ENCODE measurements at regions not wholly inside any gene's neighbourhood (a gene's known extent, or its start where the extent isn't known, plus 50 kb on each side); places are given as distances from the start of the nearest gene placed in this dataset.

DNA sequence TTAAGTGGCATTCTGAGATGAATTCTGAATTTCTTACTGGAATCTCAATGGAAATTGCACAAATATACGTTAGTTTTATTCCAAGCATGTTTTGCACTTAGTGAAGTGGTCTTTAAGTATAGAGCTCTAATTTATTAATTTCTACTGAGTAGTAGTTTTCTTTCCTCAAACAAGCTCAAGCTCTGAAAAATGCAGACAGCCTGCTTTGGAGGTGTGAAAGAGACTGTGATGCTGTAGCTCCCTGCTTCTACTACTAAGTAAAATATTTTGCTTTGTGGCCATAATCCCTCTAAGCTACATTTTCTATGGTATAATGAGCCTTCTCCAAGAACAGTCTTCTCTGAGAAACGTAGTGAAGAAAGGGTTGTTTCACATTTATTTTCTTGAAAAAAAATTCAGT lies 243.5 kb upstream of the HS3ST5 start:
- TF ChIP-seq ETS1 (IDR thresholded peaks at IDR 0.05) (no peak), EZH2 (IDR thresholded peaks at IDR 0.05; ENCODE audit: low read depth, unreplicated experiment) (no peak), POLR2AphosphoS5 (IDR thresholded peaks at IDR 0.05; ENCODE audit: low read depth) (no peak), NANOG (IDR thresholded peaks at IDR 0.05; ENCODE audit: borderline replicate concordance) (no peak), CREB1 (CRISPR knock-in tag; IDR thresholded peaks at IDR 0.05; ENCODE audit: low read depth) (no peak), JUNB (IDR thresholded peaks at IDR 0.05; ENCODE audit: unreplicated experiment) (no peak), EZH2phosphoT487 (IDR thresholded peaks at IDR 0.05; ENCODE audit: unreplicated experiment) (no peak), ZNF114 (CRISPR knock-in tag; IDR thresholded peaks at IDR 0.05) (no peak), ZNF331 (CRISPR knock-in tag; IDR thresholded peaks at IDR 0.05; ENCODE audit: low read depth) (no peak), STAT1 (IDR thresholded peaks at IDR 0.05; ENCODE audit: unreplicated experiment) (no peak), ZNF462 (CRISPR knock-in tag; IDR thresholded peaks at IDR 0.05) (no peak)
- TF ChIP-seq, protein P1, sequence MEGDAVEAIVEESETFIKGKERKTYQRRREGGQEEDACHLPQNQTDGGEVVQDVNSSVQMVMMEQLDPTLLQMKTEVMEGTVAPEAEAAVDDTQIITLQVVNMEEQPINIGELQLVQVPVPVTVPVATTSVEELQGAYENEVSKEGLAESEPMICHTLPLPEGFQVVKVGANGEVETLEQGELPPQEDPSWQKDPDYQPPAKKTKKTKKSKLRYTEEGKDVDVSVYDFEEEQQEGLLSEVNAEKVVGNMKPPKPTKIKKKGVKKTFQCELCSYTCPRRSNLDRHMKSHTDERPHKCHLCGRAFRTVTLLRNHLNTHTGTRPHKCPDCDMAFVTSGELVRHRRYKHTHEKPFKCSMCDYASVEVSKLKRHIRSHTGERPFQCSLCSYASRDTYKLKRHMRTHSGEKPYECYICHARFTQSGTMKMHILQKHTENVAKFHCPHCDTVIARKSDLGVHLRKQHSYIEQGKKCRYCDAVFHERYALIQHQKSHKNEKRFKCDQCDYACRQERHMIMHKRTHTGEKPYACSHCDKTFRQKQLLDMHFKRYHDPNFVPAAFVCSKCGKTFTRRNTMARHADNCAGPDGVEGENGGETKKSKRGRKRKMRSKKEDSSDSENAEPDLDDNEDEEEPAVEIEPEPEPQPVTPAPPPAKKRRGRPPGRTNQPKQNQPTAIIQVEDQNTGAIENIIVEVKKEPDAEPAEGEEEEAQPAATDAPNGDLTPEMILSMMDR (conservative IDR thresholded peaks at IDR 0.05; ENCODE audit: low read depth in 2 of 2), result no peak
- TF ChIP-seq, protein P2, sequence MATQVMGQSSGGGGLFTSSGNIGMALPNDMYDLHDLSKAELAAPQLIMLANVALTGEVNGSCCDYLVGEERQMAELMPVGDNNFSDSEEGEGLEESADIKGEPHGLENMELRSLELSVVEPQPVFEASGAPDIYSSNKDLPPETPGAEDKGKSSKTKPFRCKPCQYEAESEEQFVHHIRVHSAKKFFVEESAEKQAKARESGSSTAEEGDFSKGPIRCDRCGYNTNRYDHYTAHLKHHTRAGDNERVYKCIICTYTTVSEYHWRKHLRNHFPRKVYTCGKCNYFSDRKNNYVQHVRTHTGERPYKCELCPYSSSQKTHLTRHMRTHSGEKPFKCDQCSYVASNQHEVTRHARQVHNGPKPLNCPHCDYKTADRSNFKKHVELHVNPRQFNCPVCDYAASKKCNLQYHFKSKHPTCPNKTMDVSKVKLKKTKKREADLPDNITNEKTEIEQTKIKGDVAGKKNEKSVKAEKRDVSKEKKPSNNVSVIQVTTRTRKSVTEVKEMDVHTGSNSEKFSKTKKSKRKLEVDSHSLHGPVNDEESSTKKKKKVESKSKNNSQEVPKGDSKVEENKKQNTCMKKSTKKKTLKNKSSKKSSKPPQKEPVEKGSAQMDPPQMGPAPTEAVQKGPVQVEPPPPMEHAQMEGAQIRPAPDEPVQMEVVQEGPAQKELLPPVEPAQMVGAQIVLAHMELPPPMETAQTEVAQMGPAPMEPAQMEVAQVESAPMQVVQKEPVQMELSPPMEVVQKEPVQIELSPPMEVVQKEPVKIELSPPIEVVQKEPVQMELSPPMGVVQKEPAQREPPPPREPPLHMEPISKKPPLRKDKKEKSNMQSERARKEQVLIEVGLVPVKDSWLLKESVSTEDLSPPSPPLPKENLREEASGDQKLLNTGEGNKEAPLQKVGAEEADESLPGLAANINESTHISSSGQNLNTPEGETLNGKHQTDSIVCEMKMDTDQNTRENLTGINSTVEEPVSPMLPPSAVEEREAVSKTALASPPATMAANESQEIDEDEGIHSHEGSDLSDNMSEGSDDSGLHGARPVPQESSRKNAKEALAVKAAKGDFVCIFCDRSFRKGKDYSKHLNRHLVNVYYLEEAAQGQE (IDR thresholded peaks at IDR 0.05; ENCODE audit: unreplicated experiment), result no peak
- no peaks in the 10 kb centered on the region for H3K9me2 ChIP-seq (ENCODE audit: insufficient read depth)
- Mint-ChIP-seq H3K4me1 (no peaks in the 10 kb centered on the region; the same call in 2 of the 3 replicates), H3K4me3 (no peak overlapping the region), H3K36me3 (ENCODE audit: low read depth) (peaks cover 11% of the 10 kb centered on the region; the same call in 2 of the 3 replicates), H3K27me3 (ENCODE audit: insufficient read depth, low read depth, poor library complexity) (no peaks in the 10 kb centered on the region), H3K27ac (no peak overlapping the region), H3K9me3 (peaks cover 33% of the 10 kb centered on the region)
- H2AFZ ChIP-seq, result no peak overlapping the region
- ATAC-seq, result no peak
- no peaks in the 10 kb centered on the region for H3K4me1 ChIP-seq (ENCODE audit: insufficient read depth)
- no peaks in the 10 kb centered on the region for H3K27me3 ChIP-seq (ENCODE audit: insufficient read depth)
- H3K4me3 ChIP-seq, result no peak overlapping the region
- no peaks in the 10 kb centered on the region for H4K20me1 ChIP-seq (replicated peaks; ENCODE audit: insufficient read depth)
- H3K36me3 ChIP-seq (ENCODE audit: insufficient read depth), result no peaks in the 10 kb centered on the region
- no peaks in the 10 kb centered on the region for H3K79me2 ChIP-seq (replicated peaks; ENCODE audit: insufficient read depth)
- H3K4me2 ChIP-seq, result no peak overlapping the region
- H3K27ac ChIP-seq (ENCODE audit: low read depth), result no peak overlapping the region
- no peaks in the 10 kb centered on the region for H3F3A ChIP-seq (replicated peaks; ENCODE audit: low read depth)
- no peak for DNase-seq (ENCODE audit: low spot score)

Data from GM23338 (cell line).